Skeletal muscle tissue (tissue), 3 donors: ENCODE measurements at regions not wholly inside any gene's neighbourhood (a gene's known extent, or its start where the extent isn't known, plus 50 kb on each side); places are given as distances from the start of the nearest gene placed in this dataset.

Experiments used
- H3K27ac ChIP-seq: one replicate; pipeline ENCODE4 v1.7.0; 2013; ENCODE audit warnings: mild to moderate bottlenecking, low read depth, low read length, inconsistent platforms
- H3K27me3 ChIP-seq, 3 donors: one replicate each; pipeline ENCODE4 v1.7.0; 2013; ENCODE audit warnings: low read length in 3 of 3; ENCODE audit not compliant: control insufficient read depth in 3 of 3, insufficient read depth in 3 of 3
- H3K36me3 ChIP-seq, 3 donors: one replicate each; pipeline ENCODE4 v1.7.0; 2013; ENCODE audit warnings: low read length in 3 of 3; ENCODE audit not compliant: control insufficient read depth in 3 of 3, insufficient read depth in 3 of 3
- H3K4me1 ChIP-seq, 3 donors: one replicate each; pipeline ENCODE4 v1.7.0; 2013; ENCODE audit warnings: low read length in 3 of 3, mild to moderate bottlenecking in 3 of 3; ENCODE audit not compliant: control insufficient read depth in 3 of 3, insufficient read depth in 3 of 3
- H3K4me3 ChIP-seq, 3 donors: one replicate each; pipeline ENCODE4 v1.7.0; 2013; ENCODE audit warnings: low read length in 3 of 3
- H3K9ac ChIP-seq, 3 donors: one replicate each; pipeline ENCODE4 v1.7.0; 2013; ENCODE audit warnings: low read length in 3 of 3, mild to moderate bottlenecking in 3 of 3, moderate library complexity in 2 of 3, low read depth in 1 of 3
- H3K9me3 ChIP-seq, 3 donors: one replicate each; pipeline ENCODE4 v1.7.0; 2013; ENCODE audit warnings: low read length in 3 of 3; ENCODE audit not compliant: control insufficient read depth in 3 of 3
- donor health status: Osteomylitis.

DNA sequence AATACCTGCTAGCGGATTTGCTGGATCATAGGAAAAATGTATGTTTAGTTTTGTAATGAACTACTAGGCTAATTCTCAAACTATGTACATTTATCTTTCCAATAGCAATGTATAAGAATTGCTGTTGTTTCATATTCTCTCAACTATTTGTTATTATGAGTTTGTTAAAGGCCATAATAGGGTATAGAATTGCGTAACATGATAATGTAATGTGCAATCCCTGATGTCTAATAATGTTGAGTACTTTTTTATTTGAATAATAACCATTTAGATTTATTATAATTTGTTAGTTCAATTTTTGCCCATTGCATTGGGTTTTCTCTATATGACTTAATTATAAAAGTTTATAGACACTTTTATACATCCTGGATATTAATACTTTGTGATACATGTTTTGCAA, 801.6 kb downstream of the LUZP2 start:
- H3K9me3 ChIP-seq: no peaks in the 10 kb centered on the region
- H3K36me3 ChIP-seq: no peaks in the 10 kb centered on the region
- H3K4me3 ChIP-seq: no peak overlapping the region
- H3K4me1 ChIP-seq: no peaks in the 10 kb centered on the region
- no peaks in the 10 kb centered on the region for H3K27me3 ChIP-seq
- no peak overlapping the region for H3K9ac ChIP-seq
- no peak overlapping the region for H3K27ac ChIP-seq

DNA sequence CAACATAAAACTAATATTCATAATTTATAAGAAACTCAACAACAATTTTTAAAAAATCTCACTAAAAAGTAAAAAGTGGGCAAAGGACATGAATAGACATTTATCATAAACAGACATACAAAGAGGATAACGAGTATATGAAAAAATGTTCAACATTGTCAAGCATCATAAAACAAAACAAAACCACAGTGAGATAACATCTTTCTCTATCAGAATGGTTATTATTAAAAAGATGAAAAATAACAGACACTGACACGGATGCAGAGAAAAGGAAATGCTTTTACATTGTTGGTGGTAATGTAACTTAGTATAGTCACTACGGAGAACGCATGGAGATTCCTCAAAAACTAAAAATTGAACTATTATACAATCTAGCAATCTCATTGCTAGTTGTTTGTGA, 813.0 kb downstream of the LUZP2 start:
- no peaks in the 10 kb centered on the region for H3K4me1 ChIP-seq
- no peak overlapping the region for H3K4me3 ChIP-seq
- no peaks in the 10 kb centered on the region for H3K27me3 ChIP-seq
- H3K9ac ChIP-seq: no peak overlapping the region
- no peaks in the 10 kb centered on the region for H3K36me3 ChIP-seq
- no peaks in the 10 kb centered on the region for H3K9me3 ChIP-seq
- H3K27ac ChIP-seq: no peak overlapping the region

DNA sequence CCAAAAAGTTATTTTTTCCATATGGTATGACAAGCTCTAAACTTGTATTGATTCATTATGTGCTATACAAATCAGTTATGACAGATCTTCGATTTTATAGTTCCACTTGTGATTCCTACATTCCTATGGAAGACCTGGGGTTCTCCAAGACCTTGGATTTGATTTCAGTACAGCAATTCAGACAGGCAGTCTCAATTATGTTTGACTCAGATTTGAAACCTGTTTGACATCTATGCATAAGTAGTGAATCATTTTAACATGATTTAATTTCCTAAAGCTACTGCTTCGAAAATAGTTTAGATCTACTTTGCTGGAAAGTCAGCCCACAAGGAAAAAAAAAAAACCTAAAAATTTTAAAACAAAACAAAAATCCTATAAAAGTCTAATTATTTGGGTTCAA, 820.4 kb downstream of the LUZP2 start:
- Histone ChIP-seq H3K4me1 (no peaks in the 10 kb centered on the region), H3K9me3 (no peaks in the 10 kb centered on the region), H3K27ac (no peak overlapping the region), H3K4me3 (no peak overlapping the region), H3K36me3 (no peaks in the 10 kb centered on the region), H3K9ac (no peak overlapping the region), H3K27me3 (no peaks in the 10 kb centered on the region)

DNA sequence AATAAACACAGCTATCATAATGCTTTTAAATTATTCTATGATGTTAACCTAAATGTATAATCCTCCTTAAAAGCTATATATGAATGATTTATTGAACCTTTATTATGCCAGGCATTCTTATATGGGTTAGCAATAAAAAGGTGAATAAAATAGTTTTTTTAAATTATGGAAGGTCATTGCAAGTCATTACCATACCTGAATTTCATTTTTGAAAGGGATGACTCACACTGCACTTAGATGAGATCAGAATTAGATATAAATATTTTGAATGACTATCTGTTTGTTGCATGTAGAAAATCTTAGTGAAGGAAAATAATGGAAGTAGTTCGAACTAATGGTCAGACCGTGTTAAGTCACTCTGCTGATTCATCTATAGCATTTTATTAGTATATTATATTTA, 822.3 kb downstream of the LUZP2 start:
- Histone ChIP-seq H3K36me3 (no peaks in the 10 kb centered on the region), H3K27me3 (no peaks in the 10 kb centered on the region), H3K9ac (no peak overlapping the region), H3K4me3 (no peak overlapping the region), H3K9me3 (no peaks in the 10 kb centered on the region), H3K27ac (no peak overlapping the region), H3K4me1 (no peaks in the 10 kb centered on the region)

DNA sequence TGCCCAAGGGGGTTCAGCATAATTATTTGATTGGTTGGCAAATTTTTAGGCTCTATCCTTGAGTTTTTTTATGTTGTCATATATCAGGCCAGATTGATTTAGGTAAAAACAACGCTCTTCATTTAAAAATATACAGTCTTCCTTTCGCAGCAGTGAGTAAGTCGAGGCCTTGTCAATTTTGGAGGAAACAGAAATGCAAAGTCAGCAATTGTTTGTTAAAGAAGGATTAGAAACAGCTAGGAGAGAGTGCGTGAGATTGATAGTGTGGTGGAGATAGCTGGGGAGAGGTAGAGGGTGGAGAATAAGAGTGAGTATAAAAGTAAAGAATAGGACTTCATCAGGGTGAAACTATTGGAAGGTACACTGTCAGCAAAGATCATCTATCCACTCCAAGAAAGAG, 830.8 kb downstream of the LUZP2 start:
- H3K27ac ChIP-seq: no peak overlapping the region
- no peaks in the 10 kb centered on the region for H3K36me3 ChIP-seq
- H3K9me3 ChIP-seq: no peaks in the 10 kb centered on the region
- no peak overlapping the region for H3K9ac ChIP-seq
- H3K4me1 ChIP-seq: no peaks in the 10 kb centered on the region
- no peak overlapping the region for H3K4me3 ChIP-seq
- H3K27me3 ChIP-seq: no peaks in the 10 kb centered on the region

DNA sequence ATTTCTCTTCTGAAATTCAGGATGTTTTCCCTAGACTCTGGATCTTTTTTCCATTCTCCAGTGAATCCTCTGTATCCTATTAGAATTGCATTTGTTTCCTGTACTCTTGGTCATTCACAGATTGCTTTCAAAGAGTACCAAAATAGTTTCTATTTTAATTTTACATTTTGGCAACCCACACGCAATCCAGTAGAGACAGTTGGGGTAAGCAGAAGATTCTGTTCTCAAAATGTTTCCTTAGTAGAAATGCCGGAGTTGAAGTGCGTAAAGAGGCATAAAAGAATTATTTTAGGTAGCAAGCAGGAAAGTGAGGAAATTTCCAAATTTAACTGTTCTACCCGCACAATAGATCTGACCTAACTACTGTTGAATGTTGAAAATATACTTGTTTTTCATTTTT, 842.4 kb downstream of the LUZP2 start:
- no peak overlapping the region for H3K4me3 ChIP-seq
- no peaks in the 10 kb centered on the region for H3K4me1 ChIP-seq
- H3K36me3 ChIP-seq: no peaks in the 10 kb centered on the region
- H3K9me3 ChIP-seq: no peaks in the 10 kb centered on the region
- no peak overlapping the region for H3K27ac ChIP-seq
- no peak overlapping the region for H3K9ac ChIP-seq
- H3K27me3 ChIP-seq: no peaks in the 10 kb centered on the region

DNA sequence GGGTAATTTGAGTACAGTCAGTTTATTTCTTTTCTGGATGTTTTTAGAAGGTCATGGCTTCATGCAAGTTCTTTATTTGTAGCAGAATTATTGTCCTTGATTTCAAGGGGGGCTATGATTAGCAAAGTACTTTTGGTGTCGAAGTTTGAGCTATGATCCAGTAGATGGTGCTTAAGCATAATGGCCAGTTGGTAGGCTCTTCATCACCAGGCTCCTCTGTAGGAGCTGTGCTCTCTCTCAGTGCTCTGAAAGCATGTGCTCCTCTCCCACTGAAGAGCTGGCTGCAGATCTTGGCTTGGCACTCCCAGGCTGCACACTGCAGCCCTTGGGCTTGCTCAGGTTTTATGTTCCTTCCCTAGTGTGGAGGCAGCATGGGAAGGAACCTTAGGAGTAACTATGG, 852.7 kb downstream of the LUZP2 start:
- Histone ChIP-seq H3K27ac (no peak overlapping the region), H3K4me1 (no peaks in the 10 kb centered on the region), H3K9me3 (no peaks in the 10 kb centered on the region), H3K4me3 (no peak overlapping the region), H3K9ac (no peak overlapping the region), H3K36me3 (no peaks in the 10 kb centered on the region), H3K27me3 (no peaks in the 10 kb centered on the region)

DNA sequence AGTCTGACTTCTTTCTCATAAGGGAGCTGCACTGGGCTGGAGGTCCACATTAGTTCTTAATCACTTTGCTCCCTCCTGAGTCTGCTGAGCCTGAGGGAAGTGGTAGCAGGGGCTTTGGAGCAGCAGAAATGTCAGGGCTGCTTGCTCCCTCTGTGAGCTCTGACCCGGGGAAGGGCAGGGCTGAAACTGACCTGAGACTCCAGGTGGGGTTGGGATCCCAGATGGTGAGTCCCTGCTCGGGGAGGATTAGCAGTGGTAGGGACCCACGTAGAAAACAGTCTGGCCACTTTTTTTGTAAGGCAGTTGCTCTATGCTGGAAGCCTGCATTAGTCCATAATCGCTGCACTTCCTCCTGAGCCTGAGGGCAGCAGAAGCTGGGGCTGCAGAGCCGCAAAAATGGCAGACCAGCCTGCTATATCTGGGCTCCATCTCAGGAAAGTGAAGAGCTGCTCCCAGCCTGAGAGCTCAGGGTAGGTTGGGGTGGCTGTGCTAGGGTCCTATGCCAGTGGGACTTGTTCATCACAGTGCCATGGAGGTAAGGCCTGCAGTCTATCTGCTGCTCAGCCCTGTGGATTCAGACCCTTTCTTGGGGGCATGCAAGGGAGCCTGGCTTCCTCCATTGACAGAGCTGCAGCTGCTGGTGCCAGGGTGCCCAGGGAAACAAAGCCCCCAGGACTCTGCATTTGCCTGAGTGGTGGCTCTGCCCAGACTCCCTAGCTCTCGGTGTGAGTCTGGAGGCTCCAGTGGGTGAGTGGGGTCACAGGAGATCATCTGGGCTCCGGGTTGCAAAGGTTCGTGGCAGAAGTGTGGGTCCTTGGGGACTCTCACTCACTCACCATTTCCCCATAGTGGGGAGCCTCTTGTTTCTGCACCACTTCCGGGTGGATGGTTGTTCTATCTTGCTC, 854.3 kb downstream of the LUZP2 start:
- H3K36me3 ChIP-seq: no peaks in the 10 kb centered on the region
- H3K9me3 ChIP-seq: no peaks in the 10 kb centered on the region
- no peaks in the 10 kb centered on the region for H3K27me3 ChIP-seq
- H3K4me1 ChIP-seq: no peaks in the 10 kb centered on the region
- no peak overlapping the region for H3K4me3 ChIP-seq
- H3K9ac ChIP-seq: no peak overlapping the region
- H3K27ac ChIP-seq: no peak overlapping the region

DNA sequence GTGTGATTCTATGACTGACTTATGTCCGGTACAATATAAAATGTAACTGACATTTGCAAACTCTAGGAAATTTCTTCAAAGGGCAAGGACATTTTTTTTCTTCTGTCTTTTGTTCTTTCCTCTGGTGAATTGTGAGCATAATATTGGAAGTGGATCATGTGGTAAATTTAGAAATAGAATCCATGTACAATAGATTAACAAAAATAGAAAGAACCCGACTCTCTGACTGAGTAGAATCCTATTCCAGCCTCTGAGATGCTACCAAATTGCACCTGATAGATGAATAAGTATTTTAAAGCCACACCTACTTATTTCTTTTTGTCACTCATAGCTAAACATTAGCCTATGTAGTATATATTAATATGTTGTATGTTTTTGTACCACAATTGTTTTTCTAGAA, 860.3 kb downstream of the LUZP2 start:
- H3K27ac ChIP-seq: no peak overlapping the region
- H3K9ac ChIP-seq: no peak overlapping the region
- H3K27me3 ChIP-seq: no peaks in the 10 kb centered on the region
- no peak overlapping the region for H3K4me3 ChIP-seq
- H3K36me3 ChIP-seq: no peaks in the 10 kb centered on the region
- H3K9me3 ChIP-seq: no peaks in the 10 kb centered on the region
- no peaks in the 10 kb centered on the region for H3K4me1 ChIP-seq

DNA sequence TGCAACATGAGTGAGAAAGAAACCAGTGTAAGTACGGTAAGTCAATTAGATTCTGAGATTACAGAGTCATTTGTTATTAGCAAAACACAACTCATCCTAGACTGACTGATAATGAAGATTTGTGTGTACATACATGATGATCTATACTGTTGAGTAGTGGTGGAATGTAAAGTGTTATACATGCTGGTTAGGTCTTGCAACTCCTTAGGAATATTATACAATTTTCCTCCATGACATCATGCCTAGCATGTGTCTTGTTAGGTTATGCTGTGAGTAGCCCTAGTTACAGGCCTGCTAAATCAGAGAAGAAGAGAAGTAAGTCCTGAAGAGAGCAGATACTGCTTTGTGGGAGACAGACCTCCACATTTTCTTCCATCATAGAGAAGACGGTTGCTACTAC, 880.6 kb downstream of the LUZP2 start:
- Histone ChIP-seq H3K27me3 (no peaks in the 10 kb centered on the region), H3K4me1 (no peaks in the 10 kb centered on the region), H3K4me3 (no peak overlapping the region), H3K9ac (no peak overlapping the region), H3K36me3 (no peaks in the 10 kb centered on the region), H3K9me3 (peaks cover 0 to 2% (median 0%) of the 10 kb centered on the region in 3 donors), H3K27ac (no peak overlapping the region)
